ENCODE measurements at regions not wholly inside any gene's neighbourhood (a gene's known extent, or its start where the extent isn't known, plus 50 kb on each side); places are given as distances from the start of the nearest gene placed in this dataset.

DNA sequence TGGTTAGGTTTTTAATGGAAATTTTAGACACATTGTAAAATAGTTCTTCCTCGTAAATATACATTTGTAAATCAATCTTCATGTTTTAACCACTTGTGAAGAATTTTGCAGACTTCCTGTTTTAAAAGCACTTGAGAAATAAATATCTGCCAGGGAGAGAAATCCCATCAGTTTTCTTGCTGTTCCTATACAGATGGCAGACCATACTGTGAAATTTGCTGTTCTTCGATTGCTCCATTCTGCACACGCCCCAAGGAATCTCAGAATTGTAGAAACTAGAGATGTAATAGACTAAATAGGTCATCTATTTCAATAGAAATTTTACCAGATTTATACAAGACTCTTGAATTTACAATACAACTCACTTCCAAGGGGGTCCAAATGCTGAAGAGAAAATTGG lies 75.8 kb upstream of the PIK3C3 start:
- TF ChIP-seq, protein P1, sequence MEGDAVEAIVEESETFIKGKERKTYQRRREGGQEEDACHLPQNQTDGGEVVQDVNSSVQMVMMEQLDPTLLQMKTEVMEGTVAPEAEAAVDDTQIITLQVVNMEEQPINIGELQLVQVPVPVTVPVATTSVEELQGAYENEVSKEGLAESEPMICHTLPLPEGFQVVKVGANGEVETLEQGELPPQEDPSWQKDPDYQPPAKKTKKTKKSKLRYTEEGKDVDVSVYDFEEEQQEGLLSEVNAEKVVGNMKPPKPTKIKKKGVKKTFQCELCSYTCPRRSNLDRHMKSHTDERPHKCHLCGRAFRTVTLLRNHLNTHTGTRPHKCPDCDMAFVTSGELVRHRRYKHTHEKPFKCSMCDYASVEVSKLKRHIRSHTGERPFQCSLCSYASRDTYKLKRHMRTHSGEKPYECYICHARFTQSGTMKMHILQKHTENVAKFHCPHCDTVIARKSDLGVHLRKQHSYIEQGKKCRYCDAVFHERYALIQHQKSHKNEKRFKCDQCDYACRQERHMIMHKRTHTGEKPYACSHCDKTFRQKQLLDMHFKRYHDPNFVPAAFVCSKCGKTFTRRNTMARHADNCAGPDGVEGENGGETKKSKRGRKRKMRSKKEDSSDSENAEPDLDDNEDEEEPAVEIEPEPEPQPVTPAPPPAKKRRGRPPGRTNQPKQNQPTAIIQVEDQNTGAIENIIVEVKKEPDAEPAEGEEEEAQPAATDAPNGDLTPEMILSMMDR (IDR thresholded peaks at IDR 0.05) = no peak
- no peak for TF ChIP-seq EP300 (IDR thresholded peaks at IDR 0.05)
- TF ChIP-seq POLR2A (IDR thresholded peaks at IDR 0.05) = no peak
